ENCODE measurements at regions not wholly inside any gene's neighbourhood (a gene's known extent, or its start where the extent isn't known, plus 50 kb on each side); places are given as distances from the start of the nearest gene placed in this dataset.

DNA sequence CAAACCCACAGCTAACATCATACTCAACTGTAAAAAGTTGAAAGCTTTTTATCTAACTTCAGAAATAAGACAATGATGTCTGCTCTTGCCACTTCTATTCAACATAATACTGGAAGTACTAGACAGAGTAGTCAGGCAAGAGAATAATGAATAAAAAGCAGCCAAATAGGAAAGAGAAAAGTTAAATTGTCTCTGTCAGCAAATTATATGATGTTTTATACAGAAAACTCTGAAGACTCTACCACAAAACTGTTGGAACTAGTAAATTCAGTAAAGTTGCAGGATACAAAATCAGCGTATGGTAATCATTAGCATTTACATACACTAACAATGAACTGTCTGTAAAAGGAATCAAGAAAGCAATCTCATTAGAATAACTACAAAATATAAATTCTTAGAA is 752.9 kb upstream of the CT83 start:
- H3K4me3 ChIP-seq (ENCODE audit: low read depth, low read length): no peak overlapping the region
- no peaks in the 10 kb centered on the region for H3K4me1 ChIP-seq (ENCODE audit: control insufficient read depth, insufficient read depth, low read length)
- H3K9me3 ChIP-seq (ENCODE audit: control insufficient read depth, insufficient read depth, low read depth, low read length): no peaks in the 10 kb centered on the region
- H3K36me3 ChIP-seq (ENCODE audit: control insufficient read depth, insufficient read depth, low read length): no peaks in the 10 kb centered on the region
- H3K27ac ChIP-seq (ENCODE audit: low read depth, low read length): no peak overlapping the region
- H3K9ac ChIP-seq (ENCODE audit: low read length): no peak overlapping the region
- H3K27me3 ChIP-seq (ENCODE audit: control insufficient read depth, insufficient read depth, low read length): no peaks in the 10 kb centered on the region; the same call in 1 of the 2 replicates

DNA sequence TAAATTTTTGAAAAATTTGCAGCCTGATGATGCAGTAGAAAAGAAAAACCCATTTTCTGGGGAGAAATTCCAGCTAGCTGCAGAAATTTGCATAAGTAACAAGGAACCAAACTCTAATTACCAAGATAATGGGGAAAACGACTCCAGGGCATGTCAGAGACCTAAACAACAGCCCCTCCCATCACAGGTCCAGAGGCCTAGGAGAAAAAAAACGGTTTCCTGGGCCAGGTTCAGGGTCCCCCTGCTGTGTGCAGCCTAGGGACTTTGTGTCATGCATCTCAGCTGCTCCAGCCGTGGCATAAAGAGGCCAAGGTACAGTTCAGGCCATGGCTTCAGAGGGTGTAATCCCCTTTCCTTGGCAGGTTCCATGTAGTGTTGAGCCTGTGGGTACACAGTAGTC is 733.7 kb upstream of the CT83 start:
- no peaks in the 10 kb centered on the region for H3K36me3 ChIP-seq (ENCODE audit: control insufficient read depth, insufficient read depth, low read length)
- no peak overlapping the region; the same call in 1 of the 2 replicates for H3K4me3 ChIP-seq (ENCODE audit: low read depth, low read length)
- no peaks in the 10 kb centered on the region; the same call in 1 of the 2 replicates for H3K27me3 ChIP-seq (ENCODE audit: control insufficient read depth, insufficient read depth, low read length)
- H3K4me1 ChIP-seq (ENCODE audit: control insufficient read depth, insufficient read depth, low read length): peaks cover 15% of the 10 kb centered on the region
- no peak overlapping the region for H3K9ac ChIP-seq (ENCODE audit: low read length)
- H3K9me3 ChIP-seq (ENCODE audit: control insufficient read depth, insufficient read depth, low read depth, low read length): no peaks in the 10 kb centered on the region
- peak overlapping the region; percentile 29; the same call in 1 of the 2 replicates for H3K27ac ChIP-seq (ENCODE audit: low read depth, low read length)

- H3K36me3 ChIP-seq (ENCODE audit: control insufficient read depth, insufficient read depth, low read length): no peaks in the 10 kb centered on the region
- no peak overlapping the region for H3K4me3 ChIP-seq (ENCODE audit: low read depth, low read length)
These were observed 684.5 kb upstream of the CT83 start for GRCh38 chrX:117147249-117147648.

DNA sequence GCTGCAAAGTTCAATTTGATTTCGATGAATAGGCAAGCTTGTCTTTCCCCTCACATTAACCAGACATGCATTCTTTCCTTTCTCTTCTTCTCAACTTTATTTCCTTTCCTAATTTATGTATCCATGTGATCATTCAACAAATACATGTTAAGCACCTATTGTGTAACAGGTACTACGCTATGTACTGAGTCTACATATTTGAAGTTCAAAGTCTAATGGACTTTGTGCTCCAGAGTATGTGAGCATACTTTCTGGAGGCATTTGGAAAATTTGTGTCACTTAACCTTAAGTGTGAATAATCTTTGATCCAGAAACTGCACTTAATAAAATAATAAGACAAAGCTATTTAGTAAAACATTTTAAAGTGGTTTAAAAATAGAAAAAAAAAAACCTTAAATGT is 675.3 kb upstream of the CT83 start:
- no peak overlapping the region for H3K9ac ChIP-seq (ENCODE audit: low read length)
- no peaks in the 10 kb centered on the region for H3K36me3 ChIP-seq (ENCODE audit: control insufficient read depth, insufficient read depth, low read length)
- H3K27me3 ChIP-seq (ENCODE audit: control insufficient read depth, insufficient read depth, low read length): peaks cover 5% of the 10 kb centered on the region; the same call in 1 of the 2 replicates
- no peak overlapping the region for H3K4me3 ChIP-seq (ENCODE audit: low read depth, low read length)
- no peaks in the 10 kb centered on the region for H3K4me1 ChIP-seq (ENCODE audit: control insufficient read depth, insufficient read depth, low read length)
- H3K9me3 ChIP-seq (ENCODE audit: control insufficient read depth, insufficient read depth, low read depth, low read length): no peaks in the 10 kb centered on the region
- no peak overlapping the region for H3K27ac ChIP-seq (ENCODE audit: low read depth, low read length)

More at GRCh38 chrX:117147249-117147648, 684.5 kb upstream of the CT83 start:
- no peaks in the 10 kb centered on the region for H3K4me1 ChIP-seq (ENCODE audit: control insufficient read depth, insufficient read depth, low read length)
- H3K9me3 ChIP-seq (ENCODE audit: control insufficient read depth, insufficient read depth, low read depth, low read length): no peaks in the 10 kb centered on the region
- no peak overlapping the region for H3K9ac ChIP-seq (ENCODE audit: low read length)
- no peaks in the 10 kb centered on the region; the same call in 1 of the 2 replicates for H3K27me3 ChIP-seq (ENCODE audit: control insufficient read depth, insufficient read depth, low read length)
- H3K27ac ChIP-seq (ENCODE audit: low read depth, low read length): no peak overlapping the region

DNA sequence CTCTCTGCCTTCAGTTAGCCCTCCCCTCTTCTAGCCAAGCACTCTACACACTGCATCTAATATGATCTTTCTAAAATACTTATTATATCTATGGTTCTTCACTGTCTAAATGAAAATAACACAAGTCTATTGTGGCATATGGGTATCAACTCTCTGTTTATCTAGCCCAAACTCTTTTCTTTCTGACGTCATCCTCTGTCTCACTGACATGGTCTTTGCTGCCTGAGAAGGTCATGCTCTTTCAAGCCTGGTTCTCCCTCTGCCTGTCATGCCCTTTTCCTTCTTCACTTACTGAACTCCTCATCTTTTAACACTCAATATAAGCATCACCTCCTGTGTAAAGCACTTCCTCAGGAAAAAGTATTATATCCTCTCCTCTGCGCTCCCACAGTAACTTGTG is 672.2 kb upstream of the CT83 start:
- H3K4me3 ChIP-seq (ENCODE audit: low read depth, low read length): no peak overlapping the region
- H3K9me3 ChIP-seq (ENCODE audit: control insufficient read depth, insufficient read depth, low read depth, low read length): no peaks in the 10 kb centered on the region
- H3K9ac ChIP-seq (ENCODE audit: low read length): no peak overlapping the region
- peaks cover 5% of the 10 kb centered on the region; the same call in 1 of the 2 replicates for H3K27me3 ChIP-seq (ENCODE audit: control insufficient read depth, insufficient read depth, low read length)
- H3K4me1 ChIP-seq (ENCODE audit: control insufficient read depth, insufficient read depth, low read length): no peaks in the 10 kb centered on the region
- no peaks in the 10 kb centered on the region for H3K36me3 ChIP-seq (ENCODE audit: control insufficient read depth, insufficient read depth, low read length)
- no peak overlapping the region for H3K27ac ChIP-seq (ENCODE audit: low read depth, low read length)

DNA sequence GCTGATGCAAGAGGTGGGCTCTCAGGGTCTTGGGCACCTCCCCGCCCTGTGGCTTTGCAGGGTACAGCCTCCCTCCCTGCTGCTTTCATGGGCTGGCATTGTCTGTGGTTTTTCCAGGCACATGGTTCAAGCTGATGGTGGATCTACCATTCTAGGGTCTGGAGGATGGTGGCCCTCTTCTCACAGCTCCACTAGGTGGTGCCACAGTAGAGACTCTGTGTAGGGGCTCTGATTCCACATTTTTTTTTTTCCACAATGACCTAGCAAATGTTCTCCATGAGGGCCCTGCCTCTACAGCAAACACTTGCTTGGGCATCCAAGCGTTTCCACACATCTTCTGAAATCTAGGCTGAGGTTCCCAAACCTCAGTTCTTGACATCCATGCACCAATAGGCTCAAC is 657.9 kb upstream of the CT83 start:
- Histone ChIP-seq H3K36me3 (ENCODE audit: control insufficient read depth, insufficient read depth, low read length) (no peaks in the 10 kb centered on the region), H3K27me3 (ENCODE audit: control insufficient read depth, insufficient read depth, low read length) (no peaks in the 10 kb centered on the region; the same call in 1 of the 2 replicates), H3K4me3 (ENCODE audit: low read depth, low read length) (no peak overlapping the region), H3K27ac (ENCODE audit: low read depth, low read length) (no peak overlapping the region), H3K4me1 (ENCODE audit: control insufficient read depth, insufficient read depth, low read length) (no peaks in the 10 kb centered on the region), H3K9me3 (ENCODE audit: control insufficient read depth, insufficient read depth, low read depth, low read length) (peaks cover 20% of the 10 kb centered on the region), H3K9ac (ENCODE audit: low read length) (no peak overlapping the region)

GRCh38 chrX:117096528-117096927 is 633.8 kb upstream of the CT83 start:
- Histone ChIP-seq H3K27me3 (ENCODE audit: control insufficient read depth, insufficient read depth, low read length) (no peaks in the 10 kb centered on the region), H3K27ac (ENCODE audit: low read depth, low read length) (no peak overlapping the region), H3K4me1 (ENCODE audit: control insufficient read depth, insufficient read depth, low read length) (no peaks in the 10 kb centered on the region), H3K4me3 (ENCODE audit: low read depth, low read length) (no peak overlapping the region), H3K36me3 (ENCODE audit: control insufficient read depth, insufficient read depth, low read length) (no peaks in the 10 kb centered on the region), H3K9me3 (ENCODE audit: control insufficient read depth, insufficient read depth, low read depth, low read length) (peaks cover 34% of the 10 kb centered on the region), H3K9ac (ENCODE audit: low read length) (no peak overlapping the region)

- H3K4me3 ChIP-seq (ENCODE audit: low read depth, low read length): no peak overlapping the region
- H3K36me3 ChIP-seq (ENCODE audit: control insufficient read depth, insufficient read depth, low read length): no peaks in the 10 kb centered on the region
- no peaks in the 10 kb centered on the region for H3K4me1 ChIP-seq (ENCODE audit: control insufficient read depth, insufficient read depth, low read length)
- no peak overlapping the region for H3K27ac ChIP-seq (ENCODE audit: low read depth, low read length)
- H3K27me3 ChIP-seq (ENCODE audit: control insufficient read depth, insufficient read depth, low read length): no peaks in the 10 kb centered on the region
- peaks cover 34% of the 10 kb centered on the region for H3K9me3 ChIP-seq (ENCODE audit: control insufficient read depth, insufficient read depth, low read depth, low read length)
- H3K9ac ChIP-seq (ENCODE audit: low read length): no peak overlapping the region
These were observed 632.6 kb upstream of the CT83 start for GRCh38 chrX:117095393-117095792.

DNA sequence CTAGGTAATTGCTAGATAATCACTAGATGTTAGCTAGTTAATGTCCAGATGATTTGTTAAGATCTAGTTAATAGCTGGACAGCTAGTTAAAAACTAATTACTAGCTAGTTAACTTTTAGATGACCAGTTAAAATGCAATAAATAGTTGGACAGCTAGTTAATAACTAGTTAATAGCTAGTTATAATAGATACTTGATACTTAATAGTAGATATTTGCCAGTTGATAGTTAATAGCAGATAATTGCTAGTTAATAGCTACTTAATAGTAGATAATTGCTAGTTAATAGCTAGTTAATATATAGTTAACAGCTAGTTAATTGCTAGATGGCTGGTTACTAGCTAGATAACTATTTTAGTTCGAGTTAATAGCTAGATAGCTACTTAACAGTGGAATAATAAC is 631.4 kb upstream of the CT83 start:
- no peak overlapping the region for H3K9ac ChIP-seq (ENCODE audit: low read length)
- H3K27me3 ChIP-seq (ENCODE audit: control insufficient read depth, insufficient read depth, low read length): no peaks in the 10 kb centered on the region; the same call in 1 of the 2 replicates
- H3K9me3 ChIP-seq (ENCODE audit: control insufficient read depth, insufficient read depth, low read depth, low read length): peaks cover 34% of the 10 kb centered on the region
- no peak overlapping the region for H3K27ac ChIP-seq (ENCODE audit: low read depth, low read length)
- H3K4me1 ChIP-seq (ENCODE audit: control insufficient read depth, insufficient read depth, low read length): no peaks in the 10 kb centered on the region
- H3K36me3 ChIP-seq (ENCODE audit: control insufficient read depth, insufficient read depth, low read length): no peaks in the 10 kb centered on the region
- no peak overlapping the region for H3K4me3 ChIP-seq (ENCODE audit: low read depth, low read length)

DNA sequence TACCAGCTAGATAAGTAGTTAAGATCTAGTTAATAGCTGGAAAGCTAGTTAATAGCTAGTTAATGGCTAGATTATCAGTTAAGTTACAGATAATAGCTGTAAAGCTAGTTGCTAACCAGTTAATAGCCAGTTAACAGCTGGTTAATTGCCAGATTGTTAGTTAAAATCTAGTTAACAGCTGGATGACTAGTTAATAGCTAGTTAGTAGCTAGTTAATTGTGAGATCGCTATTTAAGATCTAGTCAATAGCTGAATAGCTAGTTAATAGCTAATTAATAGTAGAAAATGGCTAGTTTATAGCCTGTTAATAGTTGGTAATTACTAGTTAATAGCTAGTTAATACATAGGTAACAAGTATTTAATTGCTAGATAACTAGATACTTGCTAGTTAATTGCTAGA is 630.5 kb upstream of the CT83 start:
- no peaks in the 10 kb centered on the region for H3K36me3 ChIP-seq (ENCODE audit: control insufficient read depth, insufficient read depth, low read length)
- H3K4me1 ChIP-seq (ENCODE audit: control insufficient read depth, insufficient read depth, low read length): no peaks in the 10 kb centered on the region
- H3K9me3 ChIP-seq (ENCODE audit: control insufficient read depth, insufficient read depth, low read depth, low read length): peaks cover 34% of the 10 kb centered on the region
- no peak overlapping the region for H3K9ac ChIP-seq (ENCODE audit: low read length)
- no peaks in the 10 kb centered on the region; the same call in 1 of the 2 replicates for H3K27me3 ChIP-seq (ENCODE audit: control insufficient read depth, insufficient read depth, low read length)
- no peak overlapping the region for H3K4me3 ChIP-seq (ENCODE audit: low read depth, low read length)
- no peak overlapping the region for H3K27ac ChIP-seq (ENCODE audit: low read depth, low read length)

- H3K4me1 ChIP-seq (ENCODE audit: control insufficient read depth, insufficient read depth, low read length): no peaks in the 10 kb centered on the region
- H3K4me3 ChIP-seq (ENCODE audit: low read depth, low read length): no peak overlapping the region
- peaks cover 34% of the 10 kb centered on the region for H3K9me3 ChIP-seq (ENCODE audit: control insufficient read depth, insufficient read depth, low read depth, low read length)
These were observed 629.9 kb upstream of the CT83 start for GRCh38 chrX:117092641-117093040.

DNA sequence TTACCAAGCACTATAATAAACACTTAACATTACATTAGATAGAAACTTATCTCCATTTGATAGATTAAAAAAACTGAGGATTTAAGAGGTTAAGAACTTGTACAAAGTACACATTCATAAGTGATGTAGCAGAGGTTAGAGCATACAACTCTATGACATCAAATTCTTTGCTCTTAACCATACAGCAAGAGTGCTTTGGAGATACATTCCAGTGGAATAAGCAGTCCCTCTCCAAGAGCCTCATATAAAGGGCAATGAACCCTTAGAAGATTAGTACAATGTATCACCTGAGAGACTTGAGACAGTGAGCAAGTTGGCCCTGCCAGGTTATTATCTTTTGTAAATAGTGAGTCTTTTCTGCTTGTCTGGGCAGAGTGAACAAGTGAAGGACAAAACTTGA is 600.4 kb upstream of the CT83 start:
- H3K36me3 ChIP-seq (ENCODE audit: control insufficient read depth, insufficient read depth, low read length): no peaks in the 10 kb centered on the region
- H3K9ac ChIP-seq (ENCODE audit: low read length): no peak overlapping the region
- H3K4me3 ChIP-seq (ENCODE audit: low read depth, low read length): no peak overlapping the region
- H3K9me3 ChIP-seq (ENCODE audit: control insufficient read depth, insufficient read depth, low read depth, low read length): no peaks in the 10 kb centered on the region
- H3K27me3 ChIP-seq (ENCODE audit: control insufficient read depth, insufficient read depth, low read length): no peaks in the 10 kb centered on the region; the same call in 1 of the 2 replicates
- no peaks in the 10 kb centered on the region for H3K4me1 ChIP-seq (ENCODE audit: control insufficient read depth, insufficient read depth, low read length)
- no peak overlapping the region for H3K27ac ChIP-seq (ENCODE audit: low read depth, low read length)

More at GRCh38 chrX:117092641-117093040, 629.9 kb upstream of the CT83 start:
- H3K27ac ChIP-seq (ENCODE audit: low read depth, low read length): no peak overlapping the region
- no peaks in the 10 kb centered on the region; the same call in 1 of the 2 replicates for H3K27me3 ChIP-seq (ENCODE audit: control insufficient read depth, insufficient read depth, low read length)
- H3K36me3 ChIP-seq (ENCODE audit: control insufficient read depth, insufficient read depth, low read length): no peaks in the 10 kb centered on the region
- no peak overlapping the region for H3K9ac ChIP-seq (ENCODE audit: low read length)
